Transverse colon (tissue), 4 donors: ENCODE measurements at regions not wholly inside any gene's neighbourhood (a gene's known extent, or its start where the extent isn't known, plus 50 kb on each side); places are given as distances from the start of the nearest gene placed in this dataset.

Experiments
- DNase-seq: peaks from one replicate; pipeline ENCODE4 v3.0.0-alpha.2; 2019
- H3K27ac ChIP-seq, 4 donors: fragments of 200-600 bp; sonication (generic); 2 replicates each; pipeline ENCODE4 v1.5.1; 2016 to 2018; ENCODE audit warnings: inconsistent platforms in 4 of 4
- H3K27me3 ChIP-seq: fragments of 200-600 bp; sonication (generic); 2 replicates; pipeline ENCODE4 v1.5.1; 2017; ENCODE audit warnings: inconsistent platforms
- H3K36me3 ChIP-seq, 4 donors: fragments of 200-600 bp; sonication (generic); 2 replicates each; pipeline ENCODE4 v1.5.1; 2017 to 2019; ENCODE audit warnings: inconsistent platforms in 4 of 4
- H3K4me1 ChIP-seq, 4 donors: fragments of 200-600 bp; sonication (generic); 2 replicates each; pipeline ENCODE4 v1.5.1; 2017 to 2020; ENCODE audit warnings: inconsistent platforms in 4 of 4
- H3K4me3 ChIP-seq, 4 donors: fragments of 200-600 bp; sonication (generic); 1 replicate in 1 of 4; 2 replicates in 3 of 4; pipeline versions ENCODE4 v1.5.1 to v1.6.1; 2017 to 2019; ENCODE audit warnings: inconsistent platforms in 4 of 4
- H3K9me3 ChIP-seq, 2 donors: fragments of 200-600 bp; sonication (generic); 2 replicates each; pipeline ENCODE4 v1.5.1; 2017 to 2019; ENCODE audit warnings: inconsistent platforms in 2 of 2
- EP300 ChIP-seq: sonication (generic); formaldehyde crosslinking; IDR thresholded peaks from one replicate; pipeline ENCODE4 v1.6.1; 2017; ENCODE audit warnings: antibody characterized with exemption, low read depth
- POLR2A ChIP-seq: fragments of 450-650 bp; IDR thresholded peaks from one replicate; pipeline ENCODE4 v1.6.1; 2016; ENCODE audit warnings: antibody characterized with exemption, mild to moderate bottlenecking, moderate library complexity
- POLR2AphosphoS5 ChIP-seq, 3 donors: sonication (generic); formaldehyde crosslinking; IDR thresholded peaks; one replicate each; pipeline ENCODE4 v1.6.1; 2016; ENCODE audit warnings: antibody characterized with exemption in 3 of 3
- WGBS, 2 donors: methylation state at CpG; one replicate each; pipeline ENCODE4 v1.1.5; 2018; ENCODE audit warnings: low coverage in 1 of 2; 5-methylcytosine and 5-hydroxymethylcytosine counted together
- in situ Hi-C, 4 donors: fragments of 200-750 bp; cut with MboI; loops; one replicate each; pipeline versions ENCODE4 v1.15.0 to v1.15.1; 2017; ENCODE audit warnings: low sequenced_read_pairs in 3 of 4, low pct_ligation_motif_present in 1 of 4, low pct_unique_long_range_greater_than_20kb in 1 of 4
- intact Hi-C: fragments of 100-400 bp; cut with DNase I; formaldehyde crosslinking; loops from one replicate; pipeline ENCODE4 v1.15.1; 2023; ENCODE audit warnings: low total_unique reads
- TF ChIP-seq, protein P1 (sequence below), 5 experiments: fragments of 200-600 bp in 3 of 5; fragments of 450-650 bp in 2 of 5; sonication (generic) in 3 of 5; IDR thresholded peaks; 1 replicate in 2 of 5; 2 replicates in 3 of 5; pipeline ENCODE4 v1.5.1; 2016 to 2017; ENCODE audit warnings: antibody characterized with exemption in 5 of 5, inconsistent platforms in 3 of 5, mild to moderate bottlenecking in 2 of 5, moderate library complexity in 1 of 5

DNA sequence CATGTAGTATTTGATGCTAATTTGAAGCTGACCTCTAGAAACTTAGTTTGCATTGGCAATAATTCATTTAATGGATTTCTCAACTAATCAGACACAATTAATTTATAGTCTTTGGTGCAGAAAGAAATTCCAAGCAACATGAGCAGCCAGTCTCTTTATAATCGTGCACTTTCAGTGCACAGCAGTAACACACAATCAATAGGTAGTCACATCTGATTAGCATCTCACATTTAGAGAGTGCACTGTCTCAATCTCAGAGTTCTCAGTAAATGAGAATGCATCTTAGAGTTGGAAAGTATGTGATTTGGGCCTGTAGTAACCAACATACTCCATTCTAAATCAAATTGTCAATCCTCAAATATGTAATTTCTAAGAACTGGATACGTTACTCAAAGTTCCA, 377.6 kb downstream of the POM121L12 start:
- 82 to 85% methylated on average over 2 of the region's 2 CpGs for WGBS, 2 donors
- in situ Hi-C loops = no loop called here
- intact Hi-C loops = no loop called here

DNA sequence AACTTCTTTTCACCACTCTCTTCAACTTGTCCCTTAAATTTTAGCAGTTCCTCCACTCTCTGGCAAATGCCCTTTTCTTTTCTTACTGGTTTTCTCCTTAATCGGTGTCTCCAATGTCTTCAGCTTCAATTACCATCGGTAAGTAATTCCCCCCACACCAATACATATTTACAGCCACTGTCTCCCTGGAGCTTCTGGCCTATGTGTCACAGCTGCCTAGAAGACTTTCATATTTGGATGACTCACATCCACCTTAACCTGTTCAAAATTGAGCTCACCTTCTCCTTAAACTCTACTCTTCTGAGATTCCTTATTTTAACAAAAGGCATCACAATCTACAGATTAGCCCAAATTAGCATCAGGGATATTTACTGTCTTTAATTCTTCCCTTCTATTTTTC, 380.4 kb downstream of the POM121L12 start:
- DNase-seq = no peak
- Histone ChIP-seq H3K27ac (no peak overlapping the region), H3K27me3 (no peaks in the 10 kb centered on the region), H3K4me1 (no peaks in the 10 kb centered on the region), H3K9me3 (no peaks in the 10 kb centered on the region), H3K36me3 (no peaks in the 10 kb centered on the region), H3K4me3 (no peak overlapping the region)
- TF ChIP-seq EP300 = no peak
- TF ChIP-seq, protein P1, sequence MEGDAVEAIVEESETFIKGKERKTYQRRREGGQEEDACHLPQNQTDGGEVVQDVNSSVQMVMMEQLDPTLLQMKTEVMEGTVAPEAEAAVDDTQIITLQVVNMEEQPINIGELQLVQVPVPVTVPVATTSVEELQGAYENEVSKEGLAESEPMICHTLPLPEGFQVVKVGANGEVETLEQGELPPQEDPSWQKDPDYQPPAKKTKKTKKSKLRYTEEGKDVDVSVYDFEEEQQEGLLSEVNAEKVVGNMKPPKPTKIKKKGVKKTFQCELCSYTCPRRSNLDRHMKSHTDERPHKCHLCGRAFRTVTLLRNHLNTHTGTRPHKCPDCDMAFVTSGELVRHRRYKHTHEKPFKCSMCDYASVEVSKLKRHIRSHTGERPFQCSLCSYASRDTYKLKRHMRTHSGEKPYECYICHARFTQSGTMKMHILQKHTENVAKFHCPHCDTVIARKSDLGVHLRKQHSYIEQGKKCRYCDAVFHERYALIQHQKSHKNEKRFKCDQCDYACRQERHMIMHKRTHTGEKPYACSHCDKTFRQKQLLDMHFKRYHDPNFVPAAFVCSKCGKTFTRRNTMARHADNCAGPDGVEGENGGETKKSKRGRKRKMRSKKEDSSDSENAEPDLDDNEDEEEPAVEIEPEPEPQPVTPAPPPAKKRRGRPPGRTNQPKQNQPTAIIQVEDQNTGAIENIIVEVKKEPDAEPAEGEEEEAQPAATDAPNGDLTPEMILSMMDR (IDR thresholded peaks at IDR 0.05) = no peak
- no peak for TF ChIP-seq POLR2A
- TF ChIP-seq POLR2AphosphoS5 (IDR thresholded peaks at IDR 0.05) = no peak
- 96% methylated on average over 2 of the region's 2 CpGs; no CpG with 5 or more reads in 1 of the 2 donors for WGBS, 2 donors
- intact Hi-C loops (no loop called here), in situ Hi-C loops (no loop called here)

More for the DNA sequence above, 377.6 kb downstream of the POM121L12 start:
- no peaks in the 10 kb centered on the region for H3K36me3 ChIP-seq
- no peak for DNase-seq
- no peak overlapping the region for H3K4me3 ChIP-seq
- H3K27ac ChIP-seq = no peak overlapping the region
- TF ChIP-seq POLR2A (no peak), EP300 (no peak)
- H3K9me3 ChIP-seq = no peaks in the 10 kb centered on the region
- H3K4me1 ChIP-seq = no peaks in the 10 kb centered on the region
- no peaks in the 10 kb centered on the region for H3K27me3 ChIP-seq

DNA sequence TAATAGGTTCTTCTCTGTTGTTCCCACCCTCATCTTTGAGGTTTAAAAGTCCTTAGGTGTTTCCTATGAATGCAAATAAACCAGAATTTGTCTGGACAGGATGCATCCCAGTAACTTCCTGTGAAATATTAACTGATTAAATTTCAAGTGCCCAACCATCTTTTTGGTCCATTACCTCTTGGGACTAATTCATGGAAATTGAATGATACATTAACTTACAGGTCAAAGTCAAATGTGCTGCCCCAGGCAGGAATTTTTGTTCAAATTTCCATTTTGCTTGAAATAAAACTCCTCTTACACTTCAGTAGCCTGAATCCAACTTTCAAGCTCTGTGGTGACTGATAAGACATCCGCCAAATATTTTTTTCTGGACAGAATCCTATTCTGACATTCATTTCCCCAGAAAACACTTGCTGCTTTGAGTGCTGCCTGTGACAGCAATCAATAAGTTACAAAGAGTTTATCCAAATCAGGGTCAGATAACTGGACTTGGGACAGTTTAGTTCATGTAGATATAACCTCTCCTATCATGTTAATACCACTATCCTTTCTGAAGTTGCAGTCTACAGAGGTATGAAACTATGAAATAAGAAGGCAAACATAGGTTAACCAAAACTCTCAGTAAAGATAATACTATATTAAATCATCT, 383.5 kb downstream of the POM121L12 start:
- in situ Hi-C loops = no loop called here
- WGBS, 2 donors = 83 to 93% methylated on average over 1 of the region's 1 CpG
- no peak for DNase-seq
- no peak overlapping the region for H3K4me3 ChIP-seq
- H3K9me3 ChIP-seq = no peaks in the 10 kb centered on the region
- no peak for TF ChIP-seq POLR2A
- no peak for TF ChIP-seq EP300
- TF ChIP-seq, protein P1 (IDR thresholded peaks at IDR 0.05) = no peak
- TF ChIP-seq POLR2AphosphoS5 (IDR thresholded peaks at IDR 0.05) = no peak
- no peaks in the 10 kb centered on the region for H3K4me1 ChIP-seq
- H3K36me3 ChIP-seq = no peaks in the 10 kb centered on the region
- intact Hi-C loops = no loop called here
- H3K27me3 ChIP-seq = no peaks in the 10 kb centered on the region
- no peak overlapping the region for H3K27ac ChIP-seq

DNA sequence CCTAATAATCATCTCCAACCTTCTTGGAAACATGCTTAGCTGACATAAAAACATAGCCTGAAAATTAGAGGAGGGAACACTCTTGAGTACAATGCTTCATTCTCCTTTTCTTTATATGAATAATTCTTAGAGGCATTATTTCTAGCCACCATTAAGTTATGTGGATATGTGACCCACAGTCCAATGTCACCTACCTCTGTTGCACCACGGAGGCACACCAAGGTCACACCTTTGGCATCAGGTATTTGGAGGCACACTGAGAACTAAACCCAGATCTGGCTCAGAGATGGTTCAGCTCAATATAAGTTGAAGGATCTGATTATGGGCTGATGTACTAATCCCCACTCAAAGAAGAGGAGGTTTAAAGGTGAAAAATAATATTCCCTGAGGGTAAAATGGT, 385.1 kb downstream of the POM121L12 start:
- H3K4me3 ChIP-seq = no peak overlapping the region
- no peak overlapping the region for H3K27ac ChIP-seq
- no peak for DNase-seq
- no peaks in the 10 kb centered on the region for H3K9me3 ChIP-seq
- intact Hi-C loops (no loop called here), in situ Hi-C loops (no loop called here)
- TF ChIP-seq POLR2A (no peak), EP300 (no peak), POLR2AphosphoS5 (IDR thresholded peaks at IDR 0.05) (no peak)
- TF ChIP-seq, protein P1 (IDR thresholded peaks at IDR 0.05) = no peak
- no peaks in the 10 kb centered on the region for H3K4me1 ChIP-seq
- H3K36me3 ChIP-seq = no peaks in the 10 kb centered on the region
- no peaks in the 10 kb centered on the region for H3K27me3 ChIP-seq
- WGBS, 2 donors = 54 to 60% methylated on average over 1 of the region's 1 CpG

DNA sequence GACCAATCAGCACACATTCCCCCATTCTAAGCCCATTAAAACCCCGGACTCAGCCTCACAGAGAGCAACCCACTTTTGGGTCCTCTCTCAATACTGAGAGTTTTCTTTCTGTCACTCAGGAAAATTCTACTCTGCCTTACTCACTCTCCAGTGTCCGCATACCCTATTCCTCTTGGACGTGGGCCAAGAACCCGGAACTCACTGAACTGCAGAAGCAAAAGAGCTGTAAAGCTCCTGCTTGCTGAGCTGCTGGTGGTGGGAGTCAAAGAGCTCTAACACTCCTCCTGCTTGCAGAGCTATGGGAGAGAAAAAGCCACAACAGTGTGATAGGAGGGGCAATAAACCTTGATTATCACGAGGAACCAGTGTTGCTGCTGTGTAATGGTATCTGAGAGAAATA, 386.9 kb downstream of the POM121L12 start:
- H3K27ac ChIP-seq = no peak overlapping the region
- 36 to 50% methylated on average over 1 to 5 of the region's 5 CpGs for WGBS, 2 donors

More for the DNA sequence above, 386.9 kb downstream of the POM121L12 start:
- Histone ChIP-seq H3K4me1 (no peaks in the 10 kb centered on the region), H3K9me3 (no peaks in the 10 kb centered on the region), H3K27me3 (no peaks in the 10 kb centered on the region), H3K4me3 (no peak overlapping the region), H3K36me3 (no peaks in the 10 kb centered on the region)
- in situ Hi-C loops (no loop called here), intact Hi-C loops (no loop called here)
- TF ChIP-seq EP300 (no peak), POLR2A (no peak), POLR2AphosphoS5 (IDR thresholded peaks at IDR 0.05) (no peak)
- TF ChIP-seq, protein P1 (IDR thresholded peaks at IDR 0.05) = no peak
- no peak for DNase-seq
